IPS DF 4.7 (cell line): ENCODE measurements at regions not wholly inside any gene's neighbourhood (a gene's known extent, or its start where the extent isn't known, plus 50 kb on each side); places are given as distances from the start of the nearest gene placed in this dataset.
"Not testable (repeated sequence)": the region's sequence is repeated elsewhere in the genome, so short reads cannot be mapped to it uniquely, and the experiment has no call there.

Experiments
- DNase-seq: peaks from one replicate; pipeline ENCODE4 v3.0.0-alpha.2; 2013; ENCODE audit warnings: low spot score; ENCODE audit errors: extremely low read depth

- not testable (repeated sequence) for DNase-seq
Measured at GRCh38 chr13:97774391-97775100, 178.9 kb upstream of the IPO5 start.

- no peak for DNase-seq
Measured at GRCh38 chr13:97780486-97780885, 173.0 kb upstream of the IPO5 start.

GRCh38 chr13:97781891-97782305 is 171.6 kb upstream of the IPO5 start:
- DNase-seq: no peak

- DNase-seq: no peak
Measured at GRCh38 chr13:97786510-97786909, 167.0 kb upstream of the IPO5 start.

- DNase-seq: no peak
Measured at GRCh38 chr13:97797553-97797952, 155.9 kb upstream of the IPO5 start.

GRCh38 chr13:97798171-97798821 is 155.2 kb upstream of the IPO5 start:
- no peak for DNase-seq

GRCh38 chr13:97798836-97799235 is 154.6 kb upstream of the IPO5 start:
- no peak for DNase-seq

GRCh38 chr13:97802213-97802612 is 151.3 kb upstream of the IPO5 start:
- no peak for DNase-seq

- DNase-seq: no peak
Measured at GRCh38 chr13:97809576-97809975, 143.9 kb upstream of the IPO5 start.

GRCh38 chr13:97810152-97810551 is 143.3 kb upstream of the IPO5 start:
- no peak for DNase-seq

- no peak for DNase-seq
Measured at GRCh38 chr13:97822377-97822776, 131.1 kb upstream of the IPO5 start.

GRCh38 chr13:97826421-97827012 is 127.0 kb upstream of the IPO5 start:
- DNase-seq: no peak

GRCh38 chr13:97834250-97834649 is 119.2 kb upstream of the IPO5 start:
- no peak for DNase-seq

- DNase-seq: no peak
Measured at GRCh38 chr13:97843189-97843588, 110.3 kb upstream of the IPO5 start.

GRCh38 chr13:97844151-97844550 is 109.3 kb upstream of the IPO5 start:
- no peak for DNase-seq

- DNase-seq: no peak
Measured at GRCh38 chr13:97848886-97849285, 104.6 kb upstream of the IPO5 start.

GRCh38 chr13:97849305-97849704 is 104.2 kb upstream of the IPO5 start:
- DNase-seq: no peak

- DNase-seq: no peak
Measured at GRCh38 chr13:97851269-97851668, 102.2 kb upstream of the IPO5 start.

GRCh38 chr13:97852181-97852874 is 101.1 kb upstream of the IPO5 start:
- DNase-seq: no peak

GRCh38 chr13:97853550-97853949 is 99.9 kb upstream of the IPO5 start:
- DNase-seq: no peak

- DNase-seq: no peak
Measured at GRCh38 chr13:97855570-97856303, 97.7 kb upstream of the IPO5 start.

- no peak for DNase-seq
Measured at GRCh38 chr13:97856304-97856675, 97.2 kb upstream of the IPO5 start.
